ENCODE measurements at regions not wholly inside any gene's neighbourhood (a gene's known extent, or its start where the extent isn't known, plus 50 kb on each side); places are given as distances from the start of the nearest gene placed in this dataset.
"Not testable (repeated sequence)": the region's sequence is repeated elsewhere in the genome, so short reads cannot be mapped to it uniquely, and the experiment has no call there.

DNA sequence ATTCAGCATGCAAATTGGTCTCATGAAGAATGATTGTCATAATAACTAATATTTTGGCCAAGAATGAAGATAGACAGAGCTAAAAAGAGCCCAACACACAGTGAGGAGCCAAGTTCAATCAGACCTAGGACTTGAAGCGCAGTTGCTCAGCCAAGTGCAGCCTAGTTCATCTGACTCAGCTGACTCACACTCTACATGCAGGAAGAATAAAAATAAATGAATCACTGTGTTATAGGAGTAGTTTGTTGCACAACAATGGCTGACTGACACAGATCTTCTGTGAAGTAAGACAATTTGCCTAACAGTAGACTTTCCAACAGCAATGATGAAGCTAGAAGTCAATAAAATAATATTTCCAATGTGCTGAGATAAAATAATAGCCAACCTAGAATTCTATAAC, 261.5 kb downstream of the CEMIP2 start:
- DNase-seq (ENCODE audit: low read depth), result peak; percentile 75

DNA sequence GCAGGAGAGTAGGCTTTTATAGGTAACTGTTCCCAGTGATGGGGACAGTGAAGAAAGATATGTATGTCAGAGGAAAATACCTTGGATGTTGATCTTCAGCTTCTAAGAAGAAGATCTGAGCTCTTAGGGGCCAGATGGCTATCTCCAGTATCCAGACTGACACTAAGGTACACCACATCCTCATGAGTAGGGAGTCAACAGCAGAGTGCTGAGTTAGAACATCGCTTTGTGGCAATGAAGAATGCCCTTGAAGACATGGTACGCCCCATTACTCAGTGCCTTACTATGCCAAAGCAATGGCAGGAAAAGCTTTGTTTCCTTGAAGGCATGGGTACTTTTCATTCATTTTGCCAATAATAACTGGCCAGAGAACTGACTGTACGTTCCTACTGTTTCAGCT, 263.7 kb downstream of the CEMIP2 start:
- DNase-seq (ENCODE audit: low read depth), result no peak

DNA sequence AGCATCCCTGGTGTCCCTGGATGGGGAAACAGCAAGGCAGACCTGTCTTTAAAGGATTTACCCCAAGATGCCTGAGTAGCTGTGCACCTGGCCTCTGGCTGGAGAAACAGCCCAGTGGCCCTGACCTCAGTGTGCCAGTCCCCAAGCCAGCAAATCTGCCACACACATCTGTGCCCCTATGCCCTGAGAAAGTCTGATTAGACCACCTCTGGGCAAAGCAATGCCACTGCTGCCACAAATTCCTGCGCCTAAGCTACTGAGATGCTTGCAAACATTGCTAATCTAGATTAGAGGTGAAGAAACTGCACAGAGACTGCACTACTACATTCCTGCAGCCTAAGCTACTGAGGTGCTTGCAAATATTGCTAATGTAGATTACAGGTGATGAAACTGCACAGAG, 269.6 kb downstream of the CEMIP2 start:
- no peak for DNase-seq (ENCODE audit: low read depth)

DNA sequence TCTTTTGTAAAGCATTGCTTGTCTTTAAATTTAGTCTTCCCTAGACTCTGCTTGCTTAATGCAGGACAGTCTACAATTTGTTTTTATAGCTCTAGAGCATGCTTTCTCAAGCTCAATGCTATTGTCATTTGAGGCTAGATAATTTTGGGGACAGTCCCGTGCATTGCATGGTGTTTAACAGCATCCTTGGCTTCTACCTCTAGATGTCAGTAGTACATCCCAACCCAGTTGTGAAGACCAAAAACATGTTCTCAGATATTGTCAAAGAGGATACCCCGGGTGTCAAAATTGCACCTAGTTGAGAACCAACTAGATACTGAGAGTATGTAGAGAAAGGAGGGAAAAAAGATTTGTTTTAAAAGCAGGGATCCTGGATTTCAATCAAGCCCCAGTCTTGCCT, 277.5 kb downstream of the CEMIP2 start:
- no peak for DNase-seq (ENCODE audit: low read depth)

DNA sequence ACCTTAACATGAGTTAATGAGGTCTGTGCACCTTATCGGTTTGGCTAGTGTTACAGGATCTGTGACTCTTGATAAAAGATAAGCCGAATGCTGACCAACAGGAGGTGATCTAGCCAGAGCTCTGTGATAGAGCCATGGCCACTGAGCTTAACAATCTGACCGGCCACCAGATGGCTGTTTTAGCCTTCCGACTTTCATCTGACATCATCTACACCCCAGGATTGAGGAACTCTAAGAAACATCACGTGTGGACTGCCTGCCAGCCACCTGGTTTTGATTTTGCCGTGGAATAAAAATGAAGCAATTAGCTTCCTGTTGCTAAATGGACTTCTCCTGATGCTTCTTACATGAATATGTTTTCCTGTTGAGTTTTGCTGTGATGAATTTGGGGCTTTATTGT, 281.3 kb downstream of the CEMIP2 start:
- peak; percentile 74 for DNase-seq (ENCODE audit: low read depth)

DNA sequence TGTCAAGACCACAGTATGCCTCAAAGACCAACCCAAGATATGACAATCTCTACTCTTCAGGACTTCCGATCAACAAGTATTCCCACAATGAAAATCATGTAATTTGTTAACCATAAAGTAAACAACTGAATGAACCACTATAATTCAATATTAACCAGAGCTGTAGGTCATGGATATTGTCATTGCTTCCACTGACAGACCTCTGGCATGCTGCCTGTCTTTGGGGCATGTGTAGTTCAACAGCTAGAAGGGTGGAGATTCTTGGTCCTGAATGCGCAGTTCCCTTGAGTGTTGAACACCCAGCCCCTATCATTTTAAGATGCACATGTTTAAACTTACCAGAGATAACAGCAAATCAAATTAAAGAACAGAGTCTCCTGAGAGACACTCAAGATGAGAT, 283.0 kb downstream of the CEMIP2 start:
- no peak for DNase-seq (ENCODE audit: low read depth)

DNA sequence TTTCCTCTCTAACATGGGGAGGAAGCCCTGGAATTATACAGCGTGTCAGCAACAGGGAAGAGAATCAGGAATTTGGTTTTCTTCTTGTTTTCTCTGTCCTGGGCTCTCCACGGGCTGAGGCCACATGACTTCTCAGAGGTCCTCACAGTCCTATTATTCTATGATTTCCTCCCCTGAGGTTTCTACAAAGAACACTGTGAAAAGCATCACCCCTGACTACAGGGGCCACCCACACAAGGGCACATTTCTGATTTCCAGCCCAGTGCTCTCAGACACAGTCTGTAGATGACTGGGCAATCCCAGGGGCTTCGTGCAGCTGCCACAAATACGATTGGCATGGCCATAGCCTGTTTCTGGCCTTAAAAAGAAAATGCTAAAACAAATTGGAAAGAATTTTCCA, 284.9 kb downstream of the CEMIP2 start:
- DNase-seq (ENCODE audit: low read depth), result no peak

DNA sequence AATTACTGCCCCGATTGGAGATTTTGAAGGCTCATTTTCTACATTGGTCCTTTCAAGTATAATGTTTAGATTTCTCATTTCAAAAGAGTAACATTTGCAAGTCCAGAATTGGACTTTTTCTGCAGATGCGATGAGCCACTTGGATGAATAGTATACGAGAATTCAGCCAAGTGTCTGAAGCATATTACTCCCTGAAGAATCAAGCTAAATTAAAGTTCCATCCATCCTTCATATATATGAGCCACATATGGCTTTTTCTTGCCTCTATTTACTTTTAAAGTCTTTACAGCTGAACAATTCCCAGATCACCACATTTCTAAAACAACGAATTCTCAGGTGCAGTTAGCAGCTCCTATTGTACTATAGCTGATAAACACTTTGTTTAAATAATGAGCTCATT, 288.7 kb downstream of the CEMIP2 start:
- no peak for DNase-seq (ENCODE audit: low read depth)

DNA sequence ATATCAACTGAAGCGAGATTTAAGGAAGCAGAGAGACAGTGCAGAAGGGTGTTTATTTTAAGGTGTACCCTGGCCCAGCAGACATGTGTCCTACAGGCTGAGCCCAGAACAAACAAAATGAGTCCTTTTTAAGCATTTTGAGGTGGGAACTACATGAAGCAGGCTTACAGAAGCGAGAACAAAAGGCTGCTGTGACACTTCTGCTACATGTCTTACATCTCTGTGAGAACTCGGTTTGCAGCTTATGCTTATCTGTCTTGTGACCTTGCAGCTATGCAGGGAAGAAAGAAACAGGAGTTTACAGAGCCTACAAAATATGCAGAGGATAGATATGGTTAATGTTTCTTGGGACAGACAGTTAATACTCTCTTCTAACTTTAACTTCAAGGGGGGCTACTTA, 295.9 kb downstream of the CEMIP2 start:
- no peak for DNase-seq (ENCODE audit: low read depth)

DNA sequence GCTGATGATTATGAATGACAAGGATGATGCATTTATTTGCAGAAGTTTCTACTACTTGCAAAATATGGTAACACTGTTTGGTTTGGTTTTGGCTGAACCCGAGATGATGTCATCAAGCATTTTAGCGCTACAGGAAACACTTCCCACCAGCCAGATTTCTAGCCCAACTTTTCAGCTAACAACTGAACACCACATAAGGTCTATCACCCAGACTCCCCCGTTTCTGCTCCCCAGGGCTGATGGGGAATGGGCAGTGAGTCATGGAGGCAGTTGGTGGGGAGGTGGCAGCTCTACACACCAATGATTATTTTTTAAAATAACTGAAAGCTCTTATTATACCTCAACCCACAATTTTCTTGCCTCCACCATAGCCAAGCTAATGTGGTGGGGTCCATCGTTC, 302.9 kb downstream of the CEMIP2 start:
- no peak for DNase-seq (ENCODE audit: low read depth)

DNA sequence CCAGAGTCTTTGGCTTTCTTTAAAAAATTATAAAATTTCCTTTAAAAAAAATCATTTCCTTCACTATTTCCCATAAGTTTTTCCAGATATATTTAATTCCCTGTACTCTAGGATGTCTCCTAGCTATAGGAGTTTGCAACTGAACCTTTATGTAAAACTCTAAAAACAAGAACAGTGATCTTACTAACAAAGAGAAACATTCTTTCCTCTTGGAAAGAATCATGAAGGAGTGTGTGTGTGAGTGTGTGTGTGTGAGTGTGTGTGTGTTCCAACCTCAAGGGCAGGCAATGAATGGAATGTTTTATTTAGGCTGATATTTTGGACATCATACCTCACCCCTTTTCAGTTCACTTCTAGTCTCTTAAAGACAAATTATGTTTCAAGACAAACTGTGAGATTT, 309.2 kb downstream of the CEMIP2 start:
- DNase-seq (ENCODE audit: low read depth), result no peak

DNA sequence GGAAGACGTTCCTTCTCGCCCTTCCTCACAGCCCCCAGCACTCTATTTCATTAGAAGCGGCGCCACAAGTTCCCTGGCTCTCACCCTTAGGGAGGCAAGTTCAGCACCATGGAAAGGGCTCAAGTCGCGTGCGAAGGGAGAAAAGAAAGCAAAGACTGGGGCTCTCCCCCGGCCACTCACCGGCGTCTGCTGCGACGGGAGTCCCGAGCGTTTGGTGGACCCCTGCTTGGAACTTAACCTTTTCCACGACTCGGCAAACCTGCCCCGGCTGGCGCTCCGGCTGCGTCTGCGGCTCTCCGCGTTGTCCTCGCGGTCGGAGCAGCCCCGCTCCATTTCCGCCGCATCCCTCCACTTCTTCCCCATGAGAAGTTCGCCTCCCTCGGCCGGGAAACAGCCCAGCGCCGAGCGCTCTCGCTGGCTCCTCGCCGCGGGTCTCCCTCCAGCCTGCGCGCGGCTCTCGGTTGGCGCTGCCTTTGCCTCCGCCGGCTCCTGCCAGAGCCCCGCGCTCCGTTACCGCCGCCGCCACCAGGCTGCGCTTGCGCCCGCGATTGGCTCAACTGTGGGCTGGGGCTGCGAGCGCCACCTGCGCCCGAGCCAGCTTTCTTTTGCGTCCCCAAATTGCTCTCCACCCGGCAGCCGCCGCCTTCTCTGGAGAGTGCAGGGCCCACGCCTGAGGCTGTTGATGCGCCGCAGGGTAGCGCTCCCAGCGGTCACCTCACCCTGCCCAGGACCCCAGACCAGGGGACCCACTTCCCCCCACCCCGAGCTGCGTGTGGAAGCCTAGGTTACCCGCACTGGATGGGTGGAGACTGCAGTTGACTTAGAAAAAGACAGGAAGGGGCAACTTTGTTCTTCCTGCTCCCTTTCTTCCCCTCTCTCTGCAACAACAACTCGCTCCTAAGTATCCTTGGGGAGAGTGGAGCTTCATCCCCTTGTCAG, 321.6 kb downstream of the CEMIP2 start:
- peak; percentile 23 for DNase-seq (ENCODE audit: low read depth)

DNA sequence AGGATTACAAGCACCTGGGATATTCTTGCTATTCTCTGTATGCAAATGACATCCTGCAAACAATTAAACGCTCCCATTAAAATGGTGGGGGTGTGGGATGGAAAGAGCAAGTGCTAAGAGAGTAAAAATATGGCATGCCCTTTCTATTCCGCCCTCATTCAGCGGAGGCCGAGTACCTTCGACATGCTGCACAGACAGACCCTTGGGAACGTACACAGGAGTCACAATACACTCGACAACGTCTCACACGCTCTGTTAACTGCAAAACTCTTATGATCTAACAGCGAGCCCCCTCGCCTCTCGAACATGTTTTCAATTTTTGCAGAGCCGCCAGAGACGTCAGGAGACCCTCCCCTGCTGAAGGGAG, 322.2 kb downstream of the CEMIP2 start:
- DNase-seq (ENCODE audit: low read depth), result no peak

DNA sequence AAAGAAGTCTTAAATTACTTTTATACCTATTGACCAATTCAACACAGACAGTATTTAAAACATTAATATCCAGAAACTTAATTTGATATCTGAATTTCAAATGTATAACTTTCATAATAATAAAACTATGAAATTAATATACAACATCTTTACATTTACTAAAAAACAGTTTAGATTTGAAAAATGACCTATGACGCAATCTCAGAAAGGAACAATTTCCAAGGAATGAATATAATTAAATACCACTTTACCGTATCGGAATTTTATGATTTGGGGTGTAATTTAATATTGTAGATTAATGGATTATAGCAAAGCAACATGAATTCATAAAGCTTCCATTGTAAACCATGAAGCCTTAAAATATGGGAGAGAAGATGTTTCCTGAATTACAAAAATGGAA, 321.5 kb upstream of the TRPM3 start:
- no peak for DNase-seq (ENCODE audit: low read depth)

DNA sequence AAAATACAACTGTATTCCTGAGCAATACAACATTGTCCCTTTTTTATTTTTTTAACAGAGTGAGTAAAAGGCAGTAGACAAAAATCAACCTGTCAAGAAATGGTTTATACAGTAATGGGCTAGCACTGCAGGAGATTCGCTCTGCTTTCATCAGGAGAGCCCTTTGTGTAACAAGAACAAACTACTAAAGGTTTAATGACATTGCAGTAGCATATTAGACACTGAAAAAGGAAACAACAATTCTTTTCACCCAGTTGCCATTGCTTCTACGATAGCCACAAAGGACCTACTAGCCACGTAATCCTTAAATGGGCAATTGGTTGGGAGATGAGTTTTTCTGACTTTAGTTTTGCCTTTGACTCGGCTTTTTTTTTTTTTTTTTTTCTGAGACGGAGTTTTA, 319.8 kb upstream of the TRPM3 start:
- DNase-seq (ENCODE audit: low read depth), result no peak

DNA sequence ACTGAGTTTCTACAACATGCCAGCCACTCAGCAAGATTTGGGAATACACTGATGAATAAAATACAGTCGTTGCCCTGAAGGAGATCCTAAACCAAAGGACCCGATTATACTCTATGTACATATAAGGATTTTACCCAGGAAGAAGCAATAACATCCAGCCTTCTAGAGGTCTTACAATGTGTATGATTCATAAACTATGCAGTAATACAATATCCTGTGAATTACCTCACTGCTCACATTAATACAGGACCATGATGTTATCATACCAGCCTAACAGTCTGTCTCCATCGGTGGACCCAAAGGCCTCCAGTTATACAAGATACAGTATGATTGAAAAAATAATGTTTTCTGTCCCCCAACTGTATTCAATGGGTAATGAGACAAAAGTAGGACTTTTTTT, 310.5 kb upstream of the TRPM3 start:
- peak; percentile 24 for DNase-seq (ENCODE audit: low read depth)

DNA sequence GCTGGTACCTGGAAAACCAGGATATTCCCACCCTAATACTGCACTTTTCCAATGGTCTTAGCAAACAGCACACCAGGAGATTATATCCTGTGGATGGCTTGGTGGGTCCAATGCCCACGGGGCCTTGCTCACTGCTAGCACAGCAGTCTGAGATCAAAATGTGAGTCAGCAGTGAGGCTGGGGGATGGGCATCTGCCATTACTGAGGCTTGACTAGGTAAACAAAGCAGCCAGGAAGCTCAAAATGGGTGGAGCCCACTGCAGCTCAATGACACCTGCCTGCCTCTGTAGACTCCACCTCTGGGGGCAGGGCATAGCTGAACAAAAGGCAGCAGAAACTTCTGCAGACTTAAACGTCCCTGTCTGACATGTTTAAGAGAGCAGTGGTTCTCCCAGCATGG, 285.9 kb upstream of the TRPM3 start:
- not testable (repeated sequence) for DNase-seq (ENCODE audit: low read depth)

DNA sequence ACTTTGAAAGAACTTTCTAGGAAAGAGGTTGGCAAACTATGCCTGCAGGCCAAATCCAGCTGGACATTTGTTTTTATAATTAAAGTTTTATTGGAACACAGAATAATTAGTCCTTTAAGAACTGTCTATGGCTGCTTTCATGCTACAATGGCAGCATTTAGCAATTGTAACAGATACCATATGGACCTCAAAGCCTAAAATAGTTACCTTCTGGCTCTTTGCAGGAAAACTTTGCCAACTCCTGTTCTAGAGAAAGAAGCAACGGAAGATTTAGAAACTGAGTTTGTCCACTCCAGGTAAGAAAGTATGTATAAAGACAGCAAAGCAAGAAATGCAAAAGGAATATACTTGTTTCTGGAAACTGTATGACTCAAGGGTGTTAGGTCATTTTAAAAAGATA, 281.7 kb upstream of the TRPM3 start:
- DNase-seq (ENCODE audit: low read depth), result no peak

DNA sequence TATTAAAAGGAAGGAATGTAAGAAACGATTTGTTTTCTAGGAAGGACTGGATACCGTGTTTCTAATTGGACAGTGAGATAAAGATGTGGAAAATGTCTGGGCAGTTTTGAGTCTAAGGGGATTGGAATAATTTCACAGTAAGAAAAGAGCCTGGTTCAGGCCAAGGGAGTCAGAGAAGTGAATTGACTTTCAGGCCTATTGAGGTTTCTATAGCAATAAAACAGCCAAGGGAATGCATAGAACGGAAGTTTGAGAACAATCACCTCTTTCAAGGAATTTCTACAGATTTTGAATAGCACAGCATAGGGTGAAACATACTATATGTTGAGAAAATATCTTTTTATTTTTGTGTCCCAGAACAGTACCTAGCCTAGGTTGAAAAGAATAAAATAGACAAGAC, 271.6 kb upstream of the TRPM3 start:
- no peak for DNase-seq (ENCODE audit: low read depth)

DNA sequence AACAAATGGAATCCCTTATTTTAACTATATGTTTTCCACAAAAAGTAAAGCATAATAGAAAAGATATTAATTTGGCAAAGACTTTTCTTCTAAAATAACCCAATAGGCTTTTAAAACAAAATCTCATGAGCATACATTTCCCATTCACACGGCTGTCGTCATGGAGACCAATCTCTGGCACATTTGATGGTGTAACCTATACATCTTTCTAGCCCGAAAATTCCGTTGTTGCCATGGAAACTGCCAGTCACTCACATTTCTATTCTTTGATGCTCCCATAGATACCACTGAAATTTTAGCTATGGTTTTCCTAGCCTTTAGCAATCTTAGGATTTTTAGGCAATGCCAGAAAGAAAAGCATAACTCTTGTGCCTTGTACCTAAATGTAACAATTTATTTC, 262.9 kb upstream of the TRPM3 start:
- no peak for DNase-seq (ENCODE audit: low read depth)

DNA sequence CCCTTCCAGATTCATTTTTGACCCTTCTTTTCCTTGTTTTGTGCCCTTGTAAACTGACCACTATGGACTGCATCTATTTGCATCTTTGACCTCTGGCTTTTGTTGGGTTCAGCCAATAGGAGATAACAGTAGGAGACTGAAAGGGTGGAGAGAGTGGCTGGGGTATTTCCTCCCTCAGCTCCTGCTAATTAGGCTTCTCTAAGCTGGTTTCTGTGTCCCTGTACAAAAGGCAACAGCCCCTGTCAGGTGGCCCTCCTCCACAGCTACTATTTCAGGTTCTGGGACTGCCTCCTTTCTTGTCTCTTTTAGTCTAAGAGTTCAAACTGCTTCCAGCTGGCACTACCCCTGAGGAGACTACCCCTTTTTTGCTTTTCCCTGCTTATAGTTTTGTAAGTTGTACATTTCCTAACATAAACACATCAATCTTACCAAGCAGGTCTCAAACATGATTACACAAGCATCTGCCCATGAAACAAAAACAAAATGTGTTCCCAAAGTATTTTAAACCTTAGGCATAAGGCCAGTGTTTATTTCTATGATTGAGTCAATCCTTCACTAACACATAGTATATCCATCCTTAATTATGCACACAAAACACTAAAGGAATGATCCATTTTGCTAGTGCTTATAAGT, 262.0 kb upstream of the TRPM3 start:
- DNase-seq (ENCODE audit: low read depth), result no peak

DNA sequence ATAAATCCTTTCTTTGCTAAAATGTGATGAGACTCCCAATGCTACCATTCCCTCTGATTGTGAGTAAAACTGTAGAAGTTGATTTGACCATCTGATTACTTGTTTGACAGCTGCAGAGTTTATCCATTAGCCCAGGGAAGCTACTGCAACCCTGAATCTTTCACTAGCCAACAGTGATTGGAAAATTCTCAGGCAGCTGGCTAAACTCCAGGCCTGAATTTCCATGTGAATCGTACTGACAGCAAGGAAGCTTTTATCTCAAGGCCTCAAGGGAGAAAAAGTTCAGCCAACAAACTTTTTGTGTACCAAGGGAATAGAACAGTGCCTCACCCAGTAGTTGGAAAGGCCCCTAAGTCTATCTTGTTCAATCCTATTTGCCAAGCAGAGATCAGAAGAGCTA, 246.7 kb upstream of the TRPM3 start:
- no peak for DNase-seq (ENCODE audit: low read depth)

DNA sequence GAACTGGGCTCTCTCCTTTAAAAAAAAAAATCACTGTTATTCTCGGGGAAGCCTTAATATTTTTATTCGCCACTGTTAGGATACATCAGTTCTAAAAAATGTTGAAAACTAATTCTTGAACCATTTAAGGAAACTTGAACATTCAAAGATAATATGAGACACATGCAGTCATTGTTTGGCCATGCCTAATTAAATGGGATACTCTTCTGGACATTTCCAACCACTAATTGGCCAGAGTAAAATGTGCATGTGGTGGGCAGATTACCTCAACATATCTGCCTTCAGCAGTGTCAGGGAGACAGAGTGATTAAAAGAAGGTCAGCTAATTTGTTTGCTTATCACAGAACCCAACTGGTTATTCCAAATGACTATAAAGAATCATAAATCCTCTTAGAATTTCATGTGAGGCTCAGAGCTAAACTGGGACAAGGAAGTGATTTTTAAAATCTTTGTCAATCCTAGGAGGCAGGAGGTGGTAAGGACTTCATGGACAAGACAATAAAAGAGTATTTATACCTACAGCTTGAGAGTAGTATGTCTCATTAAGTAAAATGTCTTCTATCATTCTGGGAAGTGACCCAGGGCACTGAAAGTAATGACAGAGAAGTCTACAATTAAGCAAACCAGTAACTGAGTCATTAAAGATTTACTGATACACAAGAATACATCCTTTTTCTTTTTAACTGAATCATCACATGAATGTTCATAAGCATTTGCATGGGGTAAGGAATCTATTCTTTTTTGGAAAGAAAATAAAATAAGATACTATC, 242.9 kb upstream of the TRPM3 start:
- DNase-seq (ENCODE audit: low read depth), result no peak
